SKM-1 (cell line): ENCODE measurements at regions not wholly inside any gene's neighbourhood (a gene's known extent, or its start where the extent isn't known, plus 50 kb on each side); places are given as distances from the start of the nearest gene placed in this dataset.
"Not testable (repeated sequence)": the region's sequence is repeated elsewhere in the genome, so short reads cannot be mapped to it uniquely, and the experiment has no call there.

Experiments used
- DNase-seq: peaks from one replicate; lab custom pipeline; 2025; ENCODE audit not compliant: unreplicated experiment; lab: John Stamatoyannopoulos, UW

- DNase-seq, result no peak
These were observed 331.0 kb upstream of the PSMD7 start for GRCh38 chr16:73965591-73965990.

GRCh38 chr16:73956587-73957494, 339.8 kb upstream of the PSMD7 start:
- peak; percentile 63 for DNase-seq

- no peak for DNase-seq
These were observed 340.9 kb upstream of the PSMD7 start for GRCh38 chr16:73955702-73956101.

GRCh38 chr16:73955255-73955654, 341.4 kb upstream of the PSMD7 start:
- no peak for DNase-seq

- DNase-seq, result no peak
These were observed 345.1 kb upstream of the PSMD7 start for GRCh38 chr16:73951481-73951880.

GRCh38 chr16:73949574-73950320, 346.9 kb upstream of the PSMD7 start:
- DNase-seq, result no peak

- no peak for DNase-seq
These were observed 351.0 kb upstream of the PSMD7 start for GRCh38 chr16:73945631-73946030.

- DNase-seq, result not testable (repeated sequence)
These were observed 353.4 kb upstream of the PSMD7 start for GRCh38 chr16:73943184-73943583.

- DNase-seq, result not testable (repeated sequence)
These were observed 355.8 kb upstream of the PSMD7 start for GRCh38 chr16:73940786-73941185.

GRCh38 chr16:73923951-73924350, 372.7 kb upstream of the PSMD7 start:
- DNase-seq, result no peak

GRCh38 chr16:73921295-73921694, 375.3 kb upstream of the PSMD7 start:
- no peak for DNase-seq

GRCh38 chr16:73916829-73917594, 379.6 kb upstream of the PSMD7 start:
- no peak for DNase-seq

- no peak for DNase-seq
These were observed 380.7 kb upstream of the PSMD7 start for GRCh38 chr16:73915935-73916334.

- DNase-seq, result no peak
These were observed 381.5 kb upstream of the PSMD7 start for GRCh38 chr16:73915140-73915539.

- DNase-seq, result no peak
These were observed 383.8 kb upstream of the PSMD7 start for GRCh38 chr16:73912850-73913249.

- no peak for DNase-seq
These were observed 384.3 kb upstream of the PSMD7 start for GRCh38 chr16:73912281-73912680.

GRCh38 chr16:73909529-73910035, 387.0 kb upstream of the PSMD7 start:
- no peak for DNase-seq

- DNase-seq, result no peak
These were observed 405.5 kb upstream of the PSMD7 start for GRCh38 chr16:73891129-73891542.

- no peak for DNase-seq
These were observed 406.2 kb upstream of the PSMD7 start for GRCh38 chr16:73890186-73891128.

GRCh38 chr16:73888840-73889490, 407.6 kb upstream of the PSMD7 start:
- DNase-seq, result no peak
